Chondrocyte (in vitro differentiated cells): ENCODE measurements at regions not wholly inside any gene's neighbourhood (a gene's known extent, or its start where the extent isn't known, plus 50 kb on each side); places are given as distances from the start of the nearest gene placed in this dataset.

Experiments used
- DNase-seq: peaks from one replicate; pipeline ENCODE4 v3.0.0; 2021; ENCODE audit warnings: mixed read lengths, low spot score
- H3K27ac Mint-ChIP-seq: one replicate; pipeline ENCODE4 v1.8.0; 2021; ENCODE audit warnings: mild to moderate bottlenecking, moderate library complexity, mixed read lengths; ENCODE audit not compliant: unreplicated experiment
- H3K27me3 Mint-ChIP-seq: 2 replicates; pipeline ENCODE4 v1.8.0; 2021; ENCODE audit warnings: low read depth, mixed read lengths
- H3K36me3 Mint-ChIP-seq: 2 replicates; pipeline ENCODE4 v1.8.0; 2021; ENCODE audit warnings: low read depth, mixed read lengths
- H3K4me1 Mint-ChIP-seq: 2 replicates; pipeline ENCODE4 v1.8.0; 2021; ENCODE audit warnings: low read depth, mild to moderate bottlenecking, mixed read lengths
- H3K4me3 Mint-ChIP-seq: one replicate; pipeline ENCODE4 v1.8.0; 2021; ENCODE audit warnings: mild to moderate bottlenecking, moderate library complexity, mixed read lengths; ENCODE audit not compliant: unreplicated experiment
- H3K9me3 Mint-ChIP-seq: 2 replicates; pipeline ENCODE4 v1.8.0; 2021; ENCODE audit warnings: low read depth, mixed read lengths
- CTCF ChIP-seq: fragments of 200-600 bp; sonication (generic); IDR thresholded peaks from 2 replicates; pipeline ENCODE4 v1.5.0; 2021; ENCODE audit warnings: antibody characterized with exemption, mild to moderate bottlenecking, moderate library complexity

- peaks cover 13% of the 10 kb centered on the region for H3K4me1 Mint-ChIP-seq
- peak overlapping the region; percentile 49 for H3K4me3 Mint-ChIP-seq
- H3K27ac Mint-ChIP-seq: no peak overlapping the region
- no peak for DNase-seq
- no peaks in the 10 kb centered on the region for H3K9me3 Mint-ChIP-seq
- no peak for TF ChIP-seq CTCF
- peaks cover 3% of the 10 kb centered on the region for H3K36me3 Mint-ChIP-seq
- peaks cover 61% of the 10 kb centered on the region for H3K27me3 Mint-ChIP-seq
Observed at GRCh38 chr7:128167791-128168666, 73.0 kb upstream of the LEP start.

- no peak for DNase-seq
- H3K4me1 Mint-ChIP-seq: peaks cover 13% of the 10 kb centered on the region
- no peak for TF ChIP-seq CTCF
- peaks cover 65% of the 10 kb centered on the region for H3K27me3 Mint-ChIP-seq
- H3K4me3 Mint-ChIP-seq: peak overlapping the region; percentile 49
- peaks cover 3% of the 10 kb centered on the region for H3K36me3 Mint-ChIP-seq
- no peaks in the 10 kb centered on the region for H3K9me3 Mint-ChIP-seq
- no peak overlapping the region for H3K27ac Mint-ChIP-seq
Observed at GRCh38 chr7:128168667-128169210, 72.3 kb upstream of the LEP start.

GRCh38 chr7:128170461-128170860 lies 70.6 kb upstream of the LEP start:
- peaks cover 13% of the 10 kb centered on the region for H3K4me1 Mint-ChIP-seq
- no peak for TF ChIP-seq CTCF

GRCh38 chr7:128171342-128171918 lies 69.6 kb upstream of the LEP start:
- Mint-ChIP-seq H3K4me1 (peaks cover 13% of the 10 kb centered on the region), H3K4me3 (no peak overlapping the region), H3K9me3 (no peaks in the 10 kb centered on the region), H3K36me3 (peaks cover 3% of the 10 kb centered on the region), H3K27me3 (peaks cover 71% of the 10 kb centered on the region), H3K27ac (no peak overlapping the region)
- DNase-seq: no peak
- no peak for TF ChIP-seq CTCF

More at GRCh38 chr7:128170461-128170860, 70.6 kb upstream of the LEP start:
- no peak overlapping the region for H3K4me3 Mint-ChIP-seq
- H3K27ac Mint-ChIP-seq: no peak overlapping the region
- H3K9me3 Mint-ChIP-seq: no peaks in the 10 kb centered on the region
- no peak for DNase-seq
- H3K36me3 Mint-ChIP-seq: peaks cover 3% of the 10 kb centered on the region
- peaks cover 72% of the 10 kb centered on the region for H3K27me3 Mint-ChIP-seq

- H3K4me3 Mint-ChIP-seq: no peak overlapping the region
- TF ChIP-seq CTCF: no peak
- H3K36me3 Mint-ChIP-seq: peaks cover 3% of the 10 kb centered on the region
- peaks cover 8% of the 10 kb centered on the region for H3K4me1 Mint-ChIP-seq
- H3K9me3 Mint-ChIP-seq: no peaks in the 10 kb centered on the region
- no peak for DNase-seq
- peaks cover 76% of the 10 kb centered on the region for H3K27me3 Mint-ChIP-seq
- no peak overlapping the region for H3K27ac Mint-ChIP-seq
Observed at GRCh38 chr7:128172151-128172550, 68.9 kb upstream of the LEP start.
